ENCODE measurements at regions not wholly inside any gene's neighbourhood (a gene's known extent, or its start where the extent isn't known, plus 50 kb on each side); places are given as distances from the start of the nearest gene placed in this dataset.

DNA sequence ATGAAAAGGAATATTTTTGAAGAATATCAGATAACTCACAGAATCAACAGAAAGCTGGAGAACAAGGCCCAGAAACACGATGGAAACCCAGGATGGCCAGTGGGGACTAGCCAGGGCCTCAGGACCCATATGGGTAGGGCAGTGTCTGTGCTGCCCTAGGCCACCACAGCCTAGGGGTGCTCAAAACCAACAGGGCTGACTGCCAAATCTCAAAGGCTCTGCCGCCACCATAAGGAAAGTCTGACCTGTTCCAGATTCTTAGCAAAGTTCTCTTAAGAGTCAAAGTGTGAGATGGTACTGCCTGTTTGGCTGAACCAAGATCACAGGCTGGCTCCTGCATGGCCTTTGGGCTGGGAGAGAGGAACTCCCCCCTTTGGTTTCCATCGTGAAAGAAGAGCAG, 164.7 kb upstream of the CTTNBP2NL start:
- no peak for DNase-seq

DNA sequence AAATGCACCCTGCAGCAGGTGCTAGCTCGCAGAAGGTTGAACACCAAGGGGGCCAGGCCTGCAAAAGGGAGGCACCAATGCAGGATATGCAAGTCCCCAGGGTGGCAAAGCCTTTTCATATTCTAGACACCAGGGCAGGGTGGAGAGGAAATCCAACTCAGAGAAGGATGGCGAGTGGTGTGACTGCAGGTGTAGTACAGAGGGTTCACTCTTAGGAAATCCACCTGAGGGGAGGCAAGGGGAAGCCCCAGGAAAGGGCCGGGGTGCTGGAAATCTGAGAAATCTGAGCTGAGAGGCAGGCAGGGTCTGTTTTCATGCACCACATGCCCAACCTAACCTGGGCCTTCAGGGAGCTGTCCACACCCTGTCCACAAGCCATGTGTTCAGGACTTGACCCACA, 163.2 kb upstream of the CTTNBP2NL start:
- no peak for DNase-seq

DNA sequence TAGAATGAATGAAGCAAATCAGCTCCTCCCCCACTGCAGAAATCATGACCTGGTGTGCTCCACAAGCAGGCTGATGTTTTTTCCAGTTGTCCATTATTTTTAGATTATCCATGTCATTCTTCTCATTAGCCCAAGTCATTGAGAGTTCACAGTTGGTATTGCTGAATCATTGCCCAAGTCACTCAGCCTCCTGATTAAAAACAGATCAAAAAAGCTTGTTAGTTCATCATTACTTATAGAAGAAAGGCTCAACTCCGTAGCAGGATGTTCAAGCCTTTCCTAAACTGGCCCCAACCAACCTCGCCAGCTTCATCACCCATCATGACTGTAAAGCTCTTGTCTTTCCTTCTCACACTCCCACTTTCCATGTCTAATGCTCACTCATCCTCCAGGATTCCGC, 161.3 kb upstream of the CTTNBP2NL start:
- DNase-seq: no peak

DNA sequence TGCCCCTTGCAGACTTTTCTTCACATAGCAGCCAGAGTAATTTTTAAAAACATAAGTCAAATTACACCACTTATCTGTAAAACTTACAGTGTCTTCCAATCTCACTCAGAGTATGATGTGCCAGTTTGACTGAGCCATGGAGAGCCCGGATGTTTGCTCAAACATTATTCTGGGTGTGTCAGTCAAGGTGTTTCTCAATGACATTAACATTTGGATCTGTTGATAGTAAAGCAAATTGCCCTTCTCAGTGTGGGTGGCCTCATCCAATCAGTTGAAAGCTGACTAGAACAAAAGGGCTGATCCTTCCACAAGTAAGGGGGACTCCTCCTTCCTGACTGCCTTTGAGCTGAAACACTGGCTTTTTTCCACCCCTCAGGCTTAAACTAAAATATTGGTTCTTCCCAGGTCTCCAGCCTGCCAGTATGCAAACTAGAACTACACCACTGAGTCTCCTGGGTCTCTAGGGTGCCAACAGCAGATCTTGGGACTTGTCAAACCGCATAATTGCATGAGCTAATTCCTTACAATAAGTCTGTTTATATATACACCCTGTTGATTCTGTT, 157.9 kb upstream of the CTTNBP2NL start:
- peak; percentile 42 for DNase-seq

DNA sequence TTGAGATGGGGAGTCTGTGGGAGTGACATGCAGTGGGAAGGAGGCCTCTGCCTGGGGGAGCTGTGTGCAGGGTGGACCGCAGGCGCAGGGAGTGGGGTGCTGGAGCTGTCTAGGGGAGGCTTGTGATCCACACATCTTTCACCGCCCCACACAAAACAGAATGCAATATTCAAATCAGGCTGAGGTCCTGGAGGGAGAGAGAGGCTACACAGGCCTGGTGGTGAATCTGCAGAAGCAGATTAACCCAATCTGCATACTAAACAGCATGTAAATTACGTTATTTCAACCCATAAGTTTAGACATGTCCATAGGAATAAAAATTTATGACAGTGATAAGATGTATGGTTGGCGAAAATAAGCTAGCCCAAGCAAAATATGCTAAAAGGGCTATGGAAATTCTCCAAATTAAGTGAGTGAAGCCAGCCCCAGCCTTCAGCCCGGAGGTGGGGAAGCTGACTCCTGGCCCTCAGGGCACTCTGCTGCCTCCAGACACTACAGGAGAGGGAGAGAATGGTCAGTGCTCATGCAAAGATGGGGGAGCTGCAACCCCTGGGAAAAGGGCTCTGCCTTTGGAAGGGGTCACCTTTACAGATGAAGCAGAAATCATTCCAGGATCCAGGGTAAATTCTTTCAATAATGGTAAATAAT, 156.2 kb upstream of the CTTNBP2NL start:
- DNase-seq: no peak

DNA sequence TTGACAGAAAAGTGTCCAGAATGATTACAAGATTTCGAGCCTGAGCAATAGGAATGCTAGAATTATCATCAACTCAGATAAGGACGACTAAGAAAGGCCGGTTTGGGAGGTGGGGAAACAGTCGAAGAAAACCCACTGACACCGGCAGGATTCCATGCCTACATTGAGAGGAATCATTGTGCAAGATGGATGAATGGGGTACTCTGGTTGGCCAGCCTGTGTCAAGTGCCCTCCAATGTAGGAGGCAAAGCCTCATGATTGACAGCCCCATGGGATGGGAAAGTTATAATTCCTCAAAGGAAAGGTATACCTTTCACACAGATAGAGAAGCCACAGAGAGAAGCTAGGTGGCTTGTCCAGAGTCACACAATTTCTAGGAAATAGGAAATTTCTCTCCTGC, 153.5 kb upstream of the CTTNBP2NL start:
- DNase-seq: no peak

DNA sequence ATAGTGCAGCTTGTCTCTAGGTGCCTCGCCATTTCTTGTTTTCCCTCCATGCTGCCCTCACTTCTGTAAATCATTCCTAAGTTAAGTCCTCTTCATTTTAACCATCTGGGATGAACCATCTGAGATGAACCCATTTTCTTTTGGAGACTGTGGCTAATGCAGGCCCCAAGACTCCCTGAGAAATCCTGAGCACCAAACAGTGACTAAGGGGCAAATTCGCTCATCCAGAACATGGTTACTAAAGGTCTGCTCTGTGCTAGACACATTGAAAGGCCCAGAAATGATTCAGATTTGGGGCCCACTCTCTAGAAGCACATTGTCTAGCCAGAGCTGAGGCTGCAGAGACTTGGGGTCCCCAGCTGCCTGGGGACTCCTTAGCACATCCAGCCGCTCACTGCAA, 151.9 kb upstream of the CTTNBP2NL start:
- no peak for DNase-seq

DNA sequence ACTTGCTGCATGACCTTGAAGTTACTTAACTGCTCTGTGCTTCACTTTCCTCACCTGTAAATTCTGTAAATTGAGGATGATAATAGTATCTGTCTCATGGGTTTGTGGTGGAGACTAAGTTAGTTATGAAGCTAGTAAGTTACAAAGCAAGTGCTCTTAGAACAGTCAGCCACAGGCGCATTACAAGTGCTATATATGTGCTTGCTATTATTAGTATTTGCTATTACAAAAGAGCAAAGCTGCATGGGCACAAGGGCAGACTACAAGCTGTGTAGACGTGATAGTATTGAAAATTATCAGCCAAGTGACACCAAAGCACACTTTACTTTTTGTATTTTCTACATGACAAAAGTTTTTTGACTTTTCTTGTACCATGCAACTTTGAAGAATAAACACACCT, 150.9 kb upstream of the CTTNBP2NL start:
- no peak for DNase-seq

DNA sequence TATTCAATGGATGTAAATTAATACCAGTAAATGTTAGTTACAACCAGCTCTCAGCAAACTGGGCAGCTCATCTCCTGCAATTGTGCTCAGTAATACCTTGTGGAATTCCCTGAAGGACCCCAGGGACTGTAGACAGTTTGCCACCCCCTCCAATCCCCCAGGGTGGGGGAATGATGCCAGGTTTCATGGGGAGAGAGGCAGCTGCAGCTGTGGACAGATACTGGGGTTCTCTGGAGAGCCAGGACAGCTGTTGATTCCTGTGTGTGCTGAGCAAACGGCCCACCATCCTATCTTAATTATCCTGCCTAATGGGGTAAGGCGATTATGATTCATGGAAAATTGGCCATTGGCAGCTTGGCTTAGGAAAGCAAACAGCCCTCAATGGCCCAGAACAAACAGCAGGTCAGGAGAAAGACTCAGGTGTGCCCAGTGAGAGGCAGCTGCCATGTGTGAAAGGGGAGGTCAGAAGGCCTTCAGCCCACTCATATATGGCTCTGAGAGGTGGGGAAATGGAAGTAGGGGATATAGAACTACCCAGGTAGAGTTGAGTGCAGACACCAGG, 148.9 kb upstream of the CTTNBP2NL start:
- DNase-seq: peak; percentile 86

DNA sequence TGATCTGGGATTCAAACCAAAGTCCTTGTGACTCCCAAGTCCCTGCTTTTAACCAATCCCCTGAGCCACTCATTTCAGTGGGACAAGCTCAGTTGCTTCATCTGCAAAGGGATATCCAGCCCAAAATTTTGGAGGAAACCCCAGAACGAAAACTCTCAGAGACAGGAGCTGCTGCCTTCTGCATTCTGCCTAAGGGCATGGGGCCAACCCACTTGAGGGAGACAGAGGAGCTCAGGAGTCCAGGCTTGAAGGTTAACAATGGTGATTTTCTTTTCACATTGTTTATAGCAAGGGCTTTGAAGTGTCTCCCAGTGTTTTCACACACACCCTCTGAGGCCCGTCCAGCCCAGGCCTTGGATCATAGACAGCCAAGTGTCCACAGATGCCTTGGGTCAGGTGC, 148.1 kb upstream of the CTTNBP2NL start:
- DNase-seq: peak; percentile 13

DNA sequence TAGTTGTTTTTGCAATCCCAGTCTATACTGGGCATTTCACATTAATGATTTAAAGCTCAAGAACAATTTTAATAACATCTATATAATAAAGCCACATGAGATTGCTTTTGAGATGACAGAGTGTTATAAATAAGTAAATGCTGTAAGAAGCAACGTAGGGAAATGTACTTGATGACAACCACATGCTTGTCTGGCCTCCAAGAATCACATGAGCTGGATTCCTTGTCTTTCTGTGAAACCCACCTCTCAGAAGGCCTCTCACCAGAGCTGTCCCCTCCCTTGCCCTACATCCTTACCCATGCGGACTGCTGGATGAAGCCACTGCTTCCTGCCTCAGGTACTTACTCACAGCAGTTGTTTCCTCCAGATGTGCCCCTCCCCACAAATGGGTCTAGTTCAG, 145.1 kb upstream of the CTTNBP2NL start:
- DNase-seq: no peak

DNA sequence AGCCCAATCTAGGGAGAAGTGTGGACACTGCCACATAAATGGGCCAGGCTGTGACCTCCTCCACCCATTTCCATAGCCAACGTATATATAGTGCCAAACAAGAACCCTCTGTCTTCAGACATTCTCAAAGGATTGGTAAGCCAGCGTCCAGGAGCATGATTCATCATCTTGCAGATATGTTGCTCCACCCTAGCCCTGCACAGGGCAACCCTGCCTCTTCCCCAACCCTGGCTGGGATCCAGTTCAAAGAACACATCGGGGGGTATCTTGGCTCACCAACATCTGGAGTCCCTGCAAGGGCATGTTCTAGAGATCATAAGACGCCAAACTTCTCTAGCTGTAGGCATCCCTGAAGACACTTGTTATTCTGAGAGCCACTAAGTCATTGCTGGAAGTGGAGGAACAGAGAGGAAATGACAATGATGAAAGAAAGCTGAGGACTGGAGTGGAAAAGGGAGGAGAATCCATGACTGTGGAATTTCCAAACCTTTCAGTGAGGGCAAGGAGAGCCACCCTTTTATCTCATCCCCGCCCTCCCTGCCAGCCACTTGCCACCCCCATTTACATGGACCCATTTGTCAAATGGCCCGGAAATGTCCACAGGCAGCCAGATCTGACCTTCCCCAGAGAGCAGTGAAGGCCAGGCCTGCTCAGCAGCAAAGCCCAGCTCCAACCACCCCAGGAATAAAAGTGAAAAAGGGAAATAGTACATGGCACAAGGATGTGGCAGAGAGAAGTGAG, 144.1 kb upstream of the CTTNBP2NL start:
- no peak for DNase-seq

DNA sequence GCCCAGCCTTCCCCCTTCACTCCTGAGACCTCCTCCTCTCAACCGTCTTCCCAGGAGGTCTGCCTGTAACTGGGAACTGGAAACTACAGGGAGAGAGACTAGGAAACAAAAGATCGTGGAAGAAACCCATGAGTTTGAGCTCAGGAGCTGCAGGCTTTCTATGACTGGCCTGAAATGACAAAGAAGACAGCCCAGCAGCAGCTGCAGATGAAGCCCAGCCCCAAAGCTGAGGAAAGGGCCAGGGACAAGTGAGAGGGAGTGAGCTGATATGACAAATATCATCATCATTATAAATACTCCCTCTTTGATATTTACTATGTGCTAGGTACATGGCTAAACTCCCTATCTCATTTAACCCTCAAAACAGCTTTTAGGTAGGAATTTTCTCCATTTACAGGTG, 142.6 kb upstream of the CTTNBP2NL start:
- DNase-seq: no peak

DNA sequence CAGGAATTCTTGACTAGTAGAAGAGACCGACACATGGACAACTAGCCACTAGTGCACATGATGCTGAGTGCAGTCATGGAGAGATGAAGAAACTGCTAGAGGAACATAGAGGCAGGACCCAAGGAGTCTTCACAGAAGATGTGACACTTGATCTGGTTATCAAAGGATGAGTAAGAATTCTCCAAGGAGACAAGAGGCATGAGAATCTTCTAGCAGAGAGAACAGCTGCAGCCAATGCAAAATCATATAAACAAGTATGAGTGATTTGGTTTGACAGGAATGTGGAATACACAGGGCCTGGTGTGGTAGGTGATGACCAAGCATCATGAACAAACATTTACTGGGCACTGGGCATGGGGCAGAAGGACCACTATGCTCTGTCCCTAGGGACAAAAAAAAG, 140.9 kb upstream of the CTTNBP2NL start:
- DNase-seq: no peak

DNA sequence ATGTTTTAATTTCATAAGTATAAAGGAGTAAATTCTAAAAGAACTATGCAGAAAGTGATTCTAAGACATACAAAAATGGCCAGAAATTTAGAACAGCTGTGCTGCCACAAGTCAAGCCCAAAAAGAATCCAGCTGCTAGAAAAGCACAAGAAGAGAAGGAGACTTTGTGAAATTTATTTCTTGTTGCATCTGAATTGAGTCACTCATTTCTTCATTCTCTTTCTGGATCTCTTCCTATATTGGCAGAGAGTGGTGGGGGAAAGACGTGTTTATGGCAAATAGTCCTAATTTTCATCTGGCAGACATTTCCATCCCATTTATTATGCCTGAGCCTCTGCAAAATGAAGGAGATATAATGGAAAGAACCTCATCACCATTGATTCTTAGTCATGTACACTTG, 139.6 kb upstream of the CTTNBP2NL start:
- DNase-seq: no peak

DNA sequence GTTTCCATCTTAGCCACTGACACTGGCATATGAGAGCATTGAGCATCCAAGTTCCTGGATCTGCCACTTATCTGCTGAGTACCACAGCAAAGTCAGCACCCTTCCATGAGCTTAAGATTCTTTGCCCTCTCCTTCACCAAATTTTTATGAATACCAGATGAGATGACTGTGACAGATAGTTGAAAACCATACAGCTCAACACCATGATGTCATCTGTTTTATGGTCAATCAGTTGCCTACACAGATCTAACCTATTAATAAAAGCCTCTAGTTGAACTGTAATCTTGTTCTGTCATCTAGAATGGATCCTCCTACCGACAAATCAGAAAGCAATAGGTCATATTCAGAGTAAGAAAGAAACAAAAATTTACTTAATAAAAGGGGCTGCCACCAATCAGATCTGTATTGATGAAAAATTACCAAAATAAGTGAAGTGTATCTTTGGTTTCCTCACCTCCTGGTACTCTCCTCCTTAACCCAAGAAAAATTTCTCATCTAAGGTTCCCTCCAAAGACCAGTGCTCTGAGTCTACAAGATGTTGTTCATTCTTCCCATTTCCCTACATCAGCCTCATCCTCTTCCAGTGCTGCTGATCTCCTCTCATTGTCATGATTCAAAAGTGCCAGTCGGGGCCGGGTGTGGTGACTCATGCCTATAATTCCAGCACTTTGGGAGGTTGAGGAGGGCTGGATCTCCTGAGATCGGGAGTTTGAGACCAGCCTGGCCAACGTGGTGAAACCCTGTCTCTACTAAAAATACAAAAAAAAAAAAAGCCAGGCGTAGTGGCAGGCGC, 138.8 kb upstream of the CTTNBP2NL start:
- no peak for DNase-seq

DNA sequence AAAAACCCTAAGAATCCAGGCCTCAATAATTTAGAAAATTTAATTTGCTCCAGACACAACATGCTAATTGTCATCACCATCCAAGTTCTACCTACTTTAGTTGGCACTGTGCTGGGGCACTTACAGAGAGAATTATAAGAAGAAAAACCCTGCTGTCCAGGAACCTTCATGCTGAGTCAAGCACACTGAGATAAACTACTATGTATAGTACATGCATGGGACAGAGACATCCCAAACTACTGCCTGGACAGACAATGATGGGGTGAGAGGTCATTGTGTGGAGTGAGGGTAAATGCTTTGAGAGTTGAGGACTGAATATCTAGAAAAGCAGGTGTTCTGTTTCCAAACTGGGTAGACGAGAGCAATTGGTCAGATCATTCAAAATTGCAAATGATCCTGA, 135.3 kb upstream of the CTTNBP2NL start:
- no peak for DNase-seq

DNA sequence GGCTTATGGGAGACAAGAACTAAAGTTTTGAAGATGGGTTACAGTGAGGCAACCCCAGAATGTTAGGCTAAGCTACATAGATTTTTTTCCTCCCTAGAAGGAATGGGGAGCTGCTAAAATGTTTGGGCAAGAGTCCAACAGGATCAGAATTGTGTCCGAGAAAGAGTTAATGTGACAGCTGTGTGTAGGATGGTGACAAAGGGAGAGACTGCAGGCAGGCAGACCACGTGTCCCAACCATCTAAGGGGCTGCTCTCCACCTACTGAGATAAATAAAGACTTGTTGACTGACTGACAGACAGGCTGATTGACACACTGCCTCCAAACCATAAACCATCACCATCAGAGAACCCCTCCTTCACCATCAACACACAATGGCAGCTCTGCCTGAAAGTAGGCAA, 133.7 kb upstream of the CTTNBP2NL start:
- no peak for DNase-seq

DNA sequence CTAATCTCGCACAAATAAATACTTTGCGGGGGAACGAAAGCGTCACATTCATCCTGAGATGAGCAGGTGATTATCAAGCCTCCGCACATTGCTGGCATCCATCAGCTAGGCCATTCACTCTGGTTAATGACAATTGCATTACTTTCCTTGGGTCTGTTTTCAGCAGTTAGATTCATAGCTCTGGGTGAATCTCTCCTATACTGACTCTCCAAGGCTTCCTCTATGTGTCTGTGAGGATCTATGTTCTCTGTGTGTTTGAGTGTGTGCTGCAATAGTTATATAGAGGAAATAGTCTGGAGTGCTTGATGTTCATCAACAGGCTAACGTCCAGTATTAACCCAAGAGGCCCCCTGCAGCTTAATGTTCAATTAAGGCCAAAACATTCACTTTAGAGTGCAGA, 133.0 kb upstream of the CTTNBP2NL start:
- DNase-seq: no peak

DNA sequence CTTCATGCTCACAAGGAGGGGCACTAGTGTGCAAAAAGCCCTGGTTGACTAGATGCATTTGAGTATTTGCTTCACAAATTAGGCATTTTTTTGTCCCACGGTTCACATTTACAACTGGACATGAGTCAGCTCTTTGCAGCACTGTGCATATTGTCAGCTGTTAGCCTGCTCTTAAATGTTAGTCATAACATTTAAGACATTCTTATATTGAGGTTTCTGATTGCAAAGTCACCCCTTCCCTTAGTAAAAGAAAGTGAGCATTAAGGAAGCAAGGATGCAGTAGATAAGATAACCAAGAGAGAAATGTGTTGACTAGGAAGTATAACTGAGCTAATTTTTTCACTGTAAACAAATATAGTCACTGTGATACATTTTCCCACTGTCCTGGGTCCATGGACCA, 132.6 kb upstream of the CTTNBP2NL start:
- no peak for DNase-seq

DNA sequence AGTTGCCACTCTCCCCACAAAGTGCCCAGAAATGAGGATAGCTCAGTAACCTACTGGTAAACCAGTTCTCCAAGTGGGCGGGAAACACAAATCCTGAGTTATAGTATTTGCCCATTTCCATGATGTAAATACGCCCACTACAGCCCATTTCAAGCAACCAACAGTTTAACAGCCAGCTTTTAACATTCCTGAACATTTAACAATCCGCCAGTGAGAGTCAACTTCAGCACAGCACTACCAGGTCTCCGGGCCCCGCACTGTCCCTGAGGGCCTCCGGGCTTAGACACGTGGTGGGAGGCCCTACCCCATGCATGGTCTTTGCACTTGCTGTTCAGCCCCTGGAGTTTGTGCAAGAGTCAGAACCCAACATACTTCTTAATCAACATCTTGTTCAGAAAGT, 132.0 kb upstream of the CTTNBP2NL start:
- DNase-seq: no peak

DNA sequence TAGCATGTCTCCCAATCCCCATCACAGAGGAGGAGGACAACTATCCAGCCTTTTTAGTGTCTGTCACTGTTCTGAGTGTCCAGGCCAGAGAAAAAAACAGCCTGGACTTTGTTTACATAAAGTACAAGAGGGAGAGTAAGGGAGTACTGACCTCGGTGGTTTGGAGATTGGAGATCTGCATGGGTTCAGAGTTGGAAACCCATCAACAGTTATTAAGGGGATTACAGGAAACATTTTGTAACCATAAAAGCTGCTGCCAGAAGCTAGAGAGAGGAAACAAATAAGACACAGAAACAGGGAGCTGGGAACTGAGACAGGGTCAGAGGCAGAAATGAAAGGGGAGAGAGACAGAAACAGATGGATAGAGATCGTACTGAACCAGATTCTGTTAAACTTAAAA, 131.5 kb upstream of the CTTNBP2NL start:
- no peak for DNase-seq

DNA sequence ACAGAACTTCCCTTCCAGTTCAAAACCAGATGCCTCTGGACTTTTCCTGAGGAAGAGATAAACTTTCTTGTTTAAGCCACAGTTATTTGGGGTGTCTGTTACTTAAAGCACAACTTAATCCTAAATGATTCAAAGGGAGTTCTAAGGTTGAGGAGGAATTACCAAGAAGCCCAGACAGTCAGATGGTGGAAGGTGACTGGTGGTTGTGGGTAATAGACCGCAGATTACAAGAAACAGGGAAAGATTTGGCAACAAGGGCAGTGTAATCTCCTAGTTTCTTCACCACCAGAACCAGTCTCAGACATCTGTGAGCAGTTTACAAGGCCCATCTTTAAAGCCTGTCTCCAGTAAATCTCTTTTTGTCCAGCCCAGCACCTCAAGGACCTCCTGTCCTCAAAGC, 130.1 kb upstream of the CTTNBP2NL start:
- no peak for DNase-seq

DNA sequence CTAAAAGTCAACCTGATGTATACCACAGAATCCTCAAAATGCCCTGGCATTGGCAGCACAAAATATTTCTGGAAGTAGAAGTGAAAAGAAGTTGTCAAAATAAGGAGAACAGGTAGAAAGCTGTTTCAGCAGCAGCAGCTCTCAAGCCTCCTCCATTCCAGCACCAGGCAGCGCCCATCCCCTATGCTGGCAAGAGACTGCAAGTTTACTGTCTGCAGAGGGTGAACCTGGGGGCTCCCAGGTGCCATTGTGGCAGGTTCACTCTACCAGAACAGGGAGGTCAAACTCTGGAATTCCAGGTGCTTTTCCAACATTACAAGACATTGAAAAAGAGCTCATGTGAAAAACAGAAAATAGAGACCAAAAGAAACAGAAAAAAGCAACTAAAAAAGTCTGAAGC, 128.8 kb upstream of the CTTNBP2NL start:
- DNase-seq: no peak

All from NCI-H774 (cell line).